Stomach (tissue), 8 donors: ENCODE measurements at regions not wholly inside any gene's neighbourhood (a gene's known extent, or its start where the extent isn't known, plus 50 kb on each side); places are given as distances from the start of the nearest gene placed in this dataset.

Source experiments
- DNase-seq, 2 donors: peaks; one replicate each; pipeline versions ENCODE4 v3.0.0 to v3.0.0-alpha.2; 2013 to 2019
- H3K27ac ChIP-seq, 5 donors: fragments of 200-600 bp in 4 of 5; sonication (generic) in 4 of 5; one replicate each; pipeline ENCODE4 v1.5.1; 2013 to 2019; ENCODE audit warnings: mild to moderate bottlenecking in 1 of 5, moderate library complexity in 1 of 5
- H3K27me3 ChIP-seq, 3 donors: fragments of 200-600 bp; sonication (generic); one replicate each; pipeline ENCODE4 v1.5.1; 2017 to 2019; ENCODE audit warnings: mixed run types in 1 of 3
- H3K36me3 ChIP-seq, 4 donors: fragments of 200-600 bp; sonication (generic); 1 replicate in 3 of 4; 2 replicates in 1 of 4; pipeline ENCODE4 v1.5.1; 2016 to 2019
- H3K4me1 ChIP-seq, 4 donors: fragments of 200-600 bp; sonication (generic); one replicate each; pipeline ENCODE4 v1.5.1; 2016 to 2019
- H3K4me3 ChIP-seq, 4 donors: fragments of 200-600 bp; sonication (generic) in 3 of 4; one replicate each; pipeline ENCODE4 v1.5.1; 2016 to 2019; ENCODE audit warnings: mild to moderate bottlenecking in 1 of 4
- H3K9me3 ChIP-seq, 4 donors: fragments of 200-600 bp; sonication (generic); one replicate each; pipeline ENCODE4 v1.5.1; 2016 to 2019
- EP300 ChIP-seq: sonication (generic); formaldehyde crosslinking; IDR thresholded peaks from one replicate; pipeline ENCODE4 v1.6.1; 2017; ENCODE audit warnings: antibody characterized with exemption
- POLR2A ChIP-seq, 4 donors: fragments of 450-650 bp; IDR thresholded peaks; one replicate each; pipeline ENCODE4 v1.6.1; 2016; ENCODE audit warnings: antibody characterized with exemption in 4 of 4, control low read depth in 2 of 4, mild to moderate bottlenecking in 1 of 4, moderate library complexity in 1 of 4
- POLR2AphosphoS5 ChIP-seq, 3 donors: sonication (generic); formaldehyde crosslinking; IDR thresholded peaks; one replicate each; pipeline ENCODE4 v1.6.1; 2016; ENCODE audit warnings: antibody characterized with exemption in 3 of 3
- WGBS, 5 donors: extraction: QIAGEN DNeasy Blood & Tissue Kit in 3 of 5; methylation state at CpG; one replicate each; pipeline versions ENCODE4 v1.1.5 to v1.1.7; 2013 to 2018; 5-methylcytosine and 5-hydroxymethylcytosine counted together
- intact Hi-C: fragments of 100-400 bp; cut with DNase I; formaldehyde crosslinking; loops from one replicate; pipeline ENCODE4 v1.15.1; 2023; ENCODE audit warnings: low total_unique reads
- TF ChIP-seq, protein P1 (sequence below), 7 experiments: fragments of 450-650 bp in 4 of 7; fragments of 200-600 bp in 3 of 7; sonication (generic) in 3 of 7; IDR thresholded peaks; one replicate each; pipeline ENCODE4 v1.5.1; 2016 to 2019; ENCODE audit warnings: antibody characterized with exemption in 7 of 7, control low read depth in 2 of 7, mild to moderate bottlenecking in 1 of 7
- donor health status: healthy with polysubstance abuse.
- donor health status: Bipolar disorder and iron deficiency.
- donor health status: healthy.

DNA sequence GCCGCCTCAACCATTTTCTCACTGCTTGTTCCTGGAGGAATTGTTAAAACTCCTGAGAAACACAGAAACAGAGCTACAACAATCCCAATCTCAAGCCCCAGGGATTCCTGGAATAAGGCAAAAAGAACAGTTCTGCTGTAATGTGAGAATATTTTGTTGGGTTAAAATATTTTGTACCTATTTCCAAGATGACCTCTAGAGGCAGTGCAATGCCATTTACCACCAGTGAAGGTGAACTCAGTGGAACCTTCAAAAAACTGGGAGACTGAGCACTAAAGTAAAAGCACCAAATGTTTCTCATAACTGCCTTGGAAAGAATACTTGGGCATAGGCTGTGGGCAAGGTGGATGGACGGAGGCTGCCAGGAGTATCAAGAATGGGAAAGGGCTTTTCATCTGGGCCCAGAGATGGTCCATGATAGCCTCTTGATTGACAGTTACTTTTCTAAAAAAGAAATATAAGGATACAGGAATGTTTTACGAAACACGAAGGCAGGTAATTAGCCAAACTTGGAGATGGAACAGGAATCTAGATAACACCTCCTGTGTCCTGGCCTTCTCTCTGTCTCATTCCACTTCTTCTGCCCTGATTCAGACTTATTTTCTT, 334.0 kb upstream of the FLRT2 start:
- 87 to 96% (median 89%) methylated on average over 4 of the region's 4 CpGs for WGBS, 5 donors
- Histone ChIP-seq H3K27ac (no peak overlapping the region), H3K36me3 (no peaks in the 10 kb centered on the region), H3K4me1 (no peaks in the 10 kb centered on the region), H3K4me3 (no peak overlapping the region), H3K27me3 (no peaks in the 10 kb centered on the region), H3K9me3 (no peaks in the 10 kb centered on the region)
- no peak for DNase-seq
- TF ChIP-seq, protein P1, sequence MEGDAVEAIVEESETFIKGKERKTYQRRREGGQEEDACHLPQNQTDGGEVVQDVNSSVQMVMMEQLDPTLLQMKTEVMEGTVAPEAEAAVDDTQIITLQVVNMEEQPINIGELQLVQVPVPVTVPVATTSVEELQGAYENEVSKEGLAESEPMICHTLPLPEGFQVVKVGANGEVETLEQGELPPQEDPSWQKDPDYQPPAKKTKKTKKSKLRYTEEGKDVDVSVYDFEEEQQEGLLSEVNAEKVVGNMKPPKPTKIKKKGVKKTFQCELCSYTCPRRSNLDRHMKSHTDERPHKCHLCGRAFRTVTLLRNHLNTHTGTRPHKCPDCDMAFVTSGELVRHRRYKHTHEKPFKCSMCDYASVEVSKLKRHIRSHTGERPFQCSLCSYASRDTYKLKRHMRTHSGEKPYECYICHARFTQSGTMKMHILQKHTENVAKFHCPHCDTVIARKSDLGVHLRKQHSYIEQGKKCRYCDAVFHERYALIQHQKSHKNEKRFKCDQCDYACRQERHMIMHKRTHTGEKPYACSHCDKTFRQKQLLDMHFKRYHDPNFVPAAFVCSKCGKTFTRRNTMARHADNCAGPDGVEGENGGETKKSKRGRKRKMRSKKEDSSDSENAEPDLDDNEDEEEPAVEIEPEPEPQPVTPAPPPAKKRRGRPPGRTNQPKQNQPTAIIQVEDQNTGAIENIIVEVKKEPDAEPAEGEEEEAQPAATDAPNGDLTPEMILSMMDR (IDR thresholded peaks at IDR 0.05): peak in 5 of 7 experiments; percentile 12 to 45 (median 25)
- no peak for TF ChIP-seq POLR2AphosphoS5 (IDR thresholded peaks at IDR 0.05)
- intact Hi-C loops: no loop called here

DNA sequence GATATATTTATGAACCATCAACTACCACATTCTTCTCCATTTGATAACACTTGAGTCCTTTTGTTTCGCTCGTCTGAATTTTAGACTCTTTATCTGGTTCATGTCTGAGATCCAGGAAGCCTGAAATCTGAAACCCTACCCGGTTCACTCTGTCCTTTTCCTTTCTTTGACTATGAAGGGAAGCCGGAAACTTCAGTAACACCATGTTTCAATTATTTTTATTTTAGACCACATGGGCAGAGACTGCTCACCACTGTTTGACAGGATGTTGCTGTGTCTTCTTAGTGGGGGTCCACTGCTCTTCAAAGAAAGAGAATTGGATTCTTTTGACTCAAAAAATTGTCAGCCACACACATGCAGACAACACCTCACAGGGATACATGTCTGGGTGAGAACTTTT, 331.9 kb upstream of the FLRT2 start:
- H3K4me3 ChIP-seq: no peak overlapping the region

DNA sequence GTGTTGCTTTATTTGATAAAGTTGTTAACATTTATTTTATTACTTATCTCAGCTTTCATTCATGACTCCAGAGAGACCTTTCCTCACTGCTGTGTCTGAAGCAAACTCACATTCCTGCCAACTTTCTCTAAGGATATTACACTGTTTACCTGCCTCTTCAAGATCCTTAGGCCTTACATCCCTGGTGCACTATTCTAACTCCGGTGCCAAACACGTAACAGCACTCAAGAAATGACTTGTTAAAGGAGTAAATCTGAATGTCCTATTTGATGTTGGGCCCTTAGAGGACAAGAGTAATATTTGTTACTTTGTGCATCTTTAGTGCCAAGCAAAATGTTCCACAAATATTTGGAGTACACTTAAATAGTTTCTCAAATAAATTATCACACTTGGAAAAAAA, 324.1 kb upstream of the FLRT2 start:
- Histone ChIP-seq H3K27me3 (no peaks in the 10 kb centered on the region), H3K27ac (no peak overlapping the region), H3K36me3 (no peaks in the 10 kb centered on the region), H3K4me1 (no peaks in the 10 kb centered on the region), H3K4me3 (no peak overlapping the region), H3K9me3 (no peaks in the 10 kb centered on the region)
- 80 to 92% (median 83%) methylated on average over 2 of the region's 2 CpGs for WGBS, 5 donors
- DNase-seq: no peak
- intact Hi-C loops: no loop called here
- TF ChIP-seq, protein P1 (IDR thresholded peaks at IDR 0.05): no peak

More for the DNA sequence above, 331.9 kb upstream of the FLRT2 start:
- TF ChIP-seq POLR2A (IDR thresholded peaks at IDR 0.05): no peak
- no peak for TF ChIP-seq EP300
- TF ChIP-seq POLR2AphosphoS5 (IDR thresholded peaks at IDR 0.05): no peak
- TF ChIP-seq, protein P1 (IDR thresholded peaks at IDR 0.05): no peak
- Histone ChIP-seq H3K4me1 (no peaks in the 10 kb centered on the region), H3K27me3 (no peaks in the 10 kb centered on the region), H3K27ac (no peak overlapping the region), H3K9me3 (no peaks in the 10 kb centered on the region), H3K36me3 (no peaks in the 10 kb centered on the region)
- intact Hi-C loops: no loop called here
- no peak for DNase-seq
- WGBS, 5 donors: 72 to 81% (median 77%) methylated on average over 4 of the region's 4 CpGs

DNA sequence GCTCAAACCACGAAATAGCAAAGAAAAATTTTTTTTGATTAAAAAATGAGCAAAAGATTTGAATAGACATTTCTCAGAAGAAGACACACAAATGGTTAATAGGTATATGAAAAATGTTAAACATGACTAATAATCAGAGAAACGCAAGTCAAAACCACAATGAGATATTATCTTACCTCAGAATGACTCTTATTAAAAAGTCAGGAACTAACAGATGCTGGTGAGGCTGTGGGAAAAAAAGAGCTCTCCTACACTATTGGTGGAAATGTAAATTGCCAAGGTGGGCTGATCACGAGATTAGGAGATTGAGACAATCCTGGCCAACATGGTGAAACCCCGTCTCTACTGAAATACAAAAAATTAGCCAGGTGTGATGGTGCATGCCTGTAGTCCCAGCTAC, 315.5 kb upstream of the FLRT2 start:
- no peaks in the 10 kb centered on the region for H3K36me3 ChIP-seq
- H3K4me1 ChIP-seq: no peaks in the 10 kb centered on the region
- peaks cover 0 to 4% (median 1%) of the 10 kb centered on the region in 4 donors for H3K9me3 ChIP-seq
- intact Hi-C loops: no loop called here
- H3K4me3 ChIP-seq: no peak overlapping the region
- no peak for TF ChIP-seq POLR2A (IDR thresholded peaks at IDR 0.05)
- TF ChIP-seq EP300: no peak
- no peak for DNase-seq
- no peak overlapping the region for H3K27ac ChIP-seq
- 64 to 68% (median 67%) methylated on average over 4 of the region's 4 CpGs for WGBS, 5 donors
- H3K27me3 ChIP-seq: no peaks in the 10 kb centered on the region

DNA sequence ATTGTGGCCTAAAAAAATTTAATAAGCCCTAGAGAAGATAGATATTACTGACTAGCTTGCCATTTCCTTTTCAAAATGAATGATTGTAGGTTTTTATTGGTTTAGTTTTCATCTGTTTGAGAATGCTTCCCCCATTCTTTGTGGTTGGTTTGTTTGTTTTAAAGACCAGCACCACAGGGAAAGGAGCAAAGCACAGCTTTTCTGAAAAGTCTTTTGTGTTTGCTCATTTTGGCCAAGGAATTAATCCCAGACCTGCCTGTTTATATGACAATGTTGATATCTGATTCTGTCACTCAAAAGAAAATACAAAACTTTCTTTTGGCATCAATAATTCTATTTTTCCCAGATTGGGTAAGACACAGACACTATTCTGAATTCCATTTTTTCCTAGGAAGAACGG, 312.5 kb upstream of the FLRT2 start:
- Histone ChIP-seq H3K36me3 (no peaks in the 10 kb centered on the region), H3K9me3 (peaks cover 0 to 4% (median 1%) of the 10 kb centered on the region in 4 donors), H3K4me3 (no peak overlapping the region), H3K27me3 (no peaks in the 10 kb centered on the region), H3K27ac (no peak overlapping the region), H3K4me1 (no peaks in the 10 kb centered on the region)
- no peak for TF ChIP-seq EP300
- TF ChIP-seq, protein P1 (IDR thresholded peaks at IDR 0.05): no peak
- TF ChIP-seq POLR2AphosphoS5 (IDR thresholded peaks at IDR 0.05): no peak
- no peak for TF ChIP-seq POLR2A (IDR thresholded peaks at IDR 0.05)
- DNase-seq: no peak
- intact Hi-C loops: no loop called here
- 71 to 98% (median 90%) methylated on average over 1 of the region's 1 CpG for WGBS, 5 donors
